Stimulated activated CD4-positive, alpha-beta T cell treated with anti-CD3 and anti-CD28 coated beads, Interleukin-12 subunit alpha, Interleukin-12 subunit beta, amount 100 ng/mL, for 48 hours (primary cell): ENCODE measurements at regions not wholly inside any gene's neighbourhood (a gene's known extent, or its start where the extent isn't known, plus 50 kb on each side); places are given as distances from the start of the nearest gene placed in this dataset.
"Not testable (repeated sequence)": the region's sequence is repeated elsewhere in the genome, so short reads cannot be mapped to it uniquely, and the experiment has no call there.

ENCODE experiments used
- DNase-seq, 3 donors: peaks; one replicate each; pipeline ENCODE4 v3.0.0-alpha.2; 2020; ENCODE audit warnings: low read depth in 2 of 3, low spot score in 1 of 3

DNA sequence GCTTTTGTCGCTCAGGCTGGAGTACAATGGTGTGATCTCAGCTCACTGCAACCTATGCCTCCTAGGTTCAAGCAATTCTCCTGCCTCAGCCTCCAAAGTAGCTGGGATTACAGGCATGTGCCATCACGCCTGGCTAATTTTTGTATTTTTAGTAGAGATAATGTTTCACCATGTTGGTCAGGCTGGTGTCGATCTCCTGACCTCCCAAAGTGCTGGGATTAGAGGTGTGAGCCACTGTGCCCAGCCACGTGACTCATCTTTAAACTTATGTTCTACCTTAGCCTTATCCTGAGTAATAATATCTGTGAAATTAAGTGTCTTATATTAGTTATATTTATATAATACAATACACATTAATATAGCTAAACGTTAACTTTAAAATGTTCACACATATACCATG, 101.2 kb upstream of the CADM1 start:
- DNase-seq, result not testable (repeated sequence)

DNA sequence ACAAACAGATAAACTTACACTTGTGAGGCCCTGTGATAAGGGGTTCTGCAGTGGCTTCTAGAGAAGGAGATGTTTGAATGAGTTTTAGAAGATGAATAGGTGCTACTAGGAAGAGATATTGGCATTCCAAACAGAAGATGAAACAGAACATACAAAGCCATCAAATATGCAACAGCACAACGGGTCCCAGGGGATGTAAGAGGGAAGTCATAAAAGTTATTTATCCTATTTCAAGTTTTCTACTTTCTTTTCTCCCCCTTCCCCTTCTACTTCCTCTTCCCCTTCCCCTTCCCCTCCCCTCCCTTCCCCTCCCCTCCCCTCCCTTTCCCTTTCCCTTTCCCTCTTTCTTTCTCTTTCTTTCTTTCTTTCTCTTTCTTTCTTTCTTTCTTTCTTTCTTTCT, 94.9 kb upstream of the CADM1 start:
- no peak for DNase-seq

GRCh38 chr11:115598257-115598901, 94.2 kb upstream of the CADM1 start:
- DNase-seq, result no peak

DNA sequence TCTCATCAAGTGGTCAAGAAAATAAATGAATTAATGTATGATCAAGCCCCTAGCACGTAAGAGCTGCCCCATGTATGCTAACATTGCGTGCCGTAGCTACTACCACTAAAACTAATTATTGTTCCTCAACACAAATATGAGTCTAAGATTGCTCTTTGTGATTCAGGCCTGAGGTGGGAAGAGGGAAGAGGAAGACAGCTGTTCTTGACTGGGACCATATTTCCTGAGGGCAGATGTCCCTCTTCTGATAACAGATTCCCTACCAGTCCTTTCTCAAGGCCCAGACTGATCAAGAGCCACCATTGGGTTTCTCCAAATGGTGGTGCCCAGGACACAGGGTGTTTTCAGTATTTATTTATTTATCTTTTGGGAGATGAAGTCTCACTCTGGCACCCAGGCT, 87.2 kb upstream of the CADM1 start:
- DNase-seq, result no peak

DNA sequence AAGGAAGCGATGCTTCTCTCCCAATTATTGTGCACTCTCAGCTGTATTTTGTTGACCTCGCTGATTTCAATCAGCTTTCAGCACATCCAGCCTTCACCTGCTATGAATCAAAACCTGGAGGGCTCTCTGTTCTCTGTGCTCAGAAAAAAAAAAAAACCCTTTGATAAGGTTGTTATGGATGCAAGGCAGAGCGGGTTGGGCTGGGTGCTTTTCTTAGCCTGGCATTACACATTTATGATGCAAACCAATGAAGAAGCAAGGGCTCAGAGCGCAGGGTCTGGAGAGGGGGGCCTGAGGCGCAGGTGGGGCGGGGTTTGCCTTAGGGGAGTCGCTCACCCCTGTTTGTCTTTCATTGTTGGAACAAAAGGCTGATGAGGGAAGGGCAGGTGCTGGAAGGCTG, 86.0 kb upstream of the CADM1 start:
- DNase-seq, result no peak

DNA sequence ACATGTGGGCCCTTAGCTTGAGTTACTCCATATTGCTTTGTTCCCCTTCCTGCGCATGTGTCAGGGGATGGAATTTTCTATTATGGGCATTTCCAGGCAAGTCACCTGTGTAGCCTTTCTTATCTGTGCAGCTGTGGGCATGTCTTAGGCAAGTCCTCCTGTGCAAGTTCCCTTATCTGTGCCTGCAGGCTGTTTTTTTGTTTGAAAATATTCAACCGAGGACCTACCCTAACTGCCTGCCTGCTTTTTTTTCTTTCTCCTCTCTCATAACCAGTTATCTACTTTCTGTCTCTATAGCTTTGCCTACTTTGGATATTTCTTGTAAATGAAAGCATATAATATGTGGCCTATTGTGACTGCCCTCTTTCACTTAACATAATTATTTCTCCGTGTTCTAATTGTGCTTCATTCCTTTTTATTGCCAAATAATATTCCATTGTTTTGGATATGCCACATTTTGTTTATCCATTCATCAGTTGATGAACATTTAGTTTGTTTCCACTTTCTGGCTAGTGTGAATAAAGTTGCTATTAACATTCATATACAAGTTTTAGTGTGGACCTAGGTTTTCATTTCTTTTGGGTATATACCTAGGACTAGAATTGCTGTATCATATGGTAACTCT, 83.6 kb upstream of the CADM1 start:
- no peak for DNase-seq

GRCh38 chr11:115585361-115586024, 81.3 kb upstream of the CADM1 start:
- no peak for DNase-seq

GRCh38 chr11:115581871-115582639, 77.8 kb upstream of the CADM1 start:
- DNase-seq, result no peak

GRCh38 chr11:115580927-115581680, 76.9 kb upstream of the CADM1 start:
- no peak for DNase-seq

- no peak for DNase-seq
These were observed 76.2 kb upstream of the CADM1 start for GRCh38 chr11:115580416-115580815.

DNA sequence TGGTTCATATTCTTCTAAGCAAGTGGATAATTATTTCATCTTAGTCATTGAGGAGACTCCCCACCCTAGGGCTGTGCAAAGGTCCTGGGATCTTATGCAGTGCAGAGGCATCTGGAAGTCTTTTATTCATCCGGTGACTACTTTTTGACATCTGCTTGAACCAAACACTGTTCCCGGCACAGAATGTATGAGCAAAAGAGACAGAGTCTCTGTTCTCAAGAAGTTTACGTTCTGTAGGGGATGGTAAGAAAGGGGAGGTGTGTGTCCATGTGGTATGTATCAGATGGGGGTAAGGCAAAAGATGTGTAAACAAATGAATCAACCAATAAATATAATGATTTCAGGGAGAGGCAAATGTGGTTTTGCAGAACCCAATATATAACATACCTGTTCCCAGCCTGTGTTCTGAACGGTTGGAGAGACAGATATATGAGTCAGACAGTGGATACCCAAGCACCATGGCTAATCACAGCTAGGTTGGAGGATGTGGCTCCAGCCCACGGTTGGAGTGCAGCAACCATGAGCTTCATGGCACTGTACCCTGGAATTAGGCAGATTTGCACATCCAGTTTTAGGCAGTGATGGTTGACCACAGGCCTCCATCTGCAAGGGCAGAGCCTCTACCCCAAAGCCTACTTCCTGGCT, 75.1 kb upstream of the CADM1 start:
- DNase-seq, result no peak

DNA sequence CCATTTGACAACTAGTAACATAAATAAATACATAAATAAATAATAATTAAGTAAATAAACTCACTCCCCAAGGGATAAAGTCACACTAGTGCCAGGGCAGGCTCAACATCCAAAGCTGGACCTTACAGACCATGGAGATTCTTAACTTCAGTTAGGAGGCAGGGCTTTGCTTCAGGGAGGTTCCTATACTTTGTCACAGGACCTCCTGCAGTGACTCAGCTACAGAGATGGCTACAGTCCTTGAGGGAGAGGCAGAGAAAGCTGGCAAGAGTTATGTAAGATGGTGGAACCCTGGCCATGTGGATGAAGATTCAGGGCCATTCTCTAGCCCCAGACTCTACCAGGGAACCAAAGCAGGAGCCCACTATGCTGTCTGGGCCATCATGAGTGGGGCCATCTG, 74.1 kb upstream of the CADM1 start:
- no peak for DNase-seq

DNA sequence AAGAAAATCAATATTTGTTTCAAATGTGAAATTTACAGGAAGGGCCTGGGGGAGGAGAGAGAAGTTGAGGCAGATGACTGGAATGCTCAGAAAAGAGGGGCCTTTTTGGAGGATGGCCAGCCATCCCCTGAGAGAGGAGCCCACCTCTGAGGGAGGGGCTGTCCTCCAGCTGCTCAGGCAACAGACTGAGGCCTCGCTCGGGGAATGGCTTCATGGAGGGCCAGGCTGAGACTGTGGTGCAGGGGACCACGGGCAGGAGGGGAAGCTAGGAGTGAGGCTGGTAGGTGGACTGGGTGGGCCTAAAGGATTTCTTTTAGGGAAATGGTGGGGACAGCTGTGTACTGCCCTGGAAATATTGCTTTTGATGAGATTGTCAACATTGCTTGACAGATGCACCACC, 73.5 kb upstream of the CADM1 start:
- DNase-seq, result no peak

- DNase-seq, result no peak
These were observed 72.6 kb upstream of the CADM1 start for GRCh38 chr11:115576606-115577380.

DNA sequence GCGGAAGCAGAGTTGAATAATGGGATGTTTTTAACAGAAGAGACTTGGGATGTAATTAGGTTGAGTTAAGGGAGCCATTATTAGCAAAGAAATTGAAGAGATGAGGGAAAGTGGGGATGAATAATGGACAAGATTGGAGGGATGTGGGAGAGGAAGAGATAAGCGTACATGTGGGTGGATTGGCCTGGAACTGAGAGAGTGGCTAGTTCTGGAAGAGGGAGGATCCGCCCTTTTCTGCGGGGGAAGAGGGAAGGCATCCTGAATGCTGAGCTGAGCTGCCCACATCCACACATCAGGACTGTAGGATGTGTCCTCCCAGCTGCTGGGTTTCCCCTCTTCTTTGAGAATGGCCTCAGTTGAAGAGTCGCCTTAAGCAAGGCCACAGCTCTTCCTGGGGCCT, 68.3 kb upstream of the CADM1 start:
- DNase-seq, result no peak

- DNase-seq, result no peak
These were observed 62.1 kb upstream of the CADM1 start for GRCh38 chr11:115566180-115566764.

DNA sequence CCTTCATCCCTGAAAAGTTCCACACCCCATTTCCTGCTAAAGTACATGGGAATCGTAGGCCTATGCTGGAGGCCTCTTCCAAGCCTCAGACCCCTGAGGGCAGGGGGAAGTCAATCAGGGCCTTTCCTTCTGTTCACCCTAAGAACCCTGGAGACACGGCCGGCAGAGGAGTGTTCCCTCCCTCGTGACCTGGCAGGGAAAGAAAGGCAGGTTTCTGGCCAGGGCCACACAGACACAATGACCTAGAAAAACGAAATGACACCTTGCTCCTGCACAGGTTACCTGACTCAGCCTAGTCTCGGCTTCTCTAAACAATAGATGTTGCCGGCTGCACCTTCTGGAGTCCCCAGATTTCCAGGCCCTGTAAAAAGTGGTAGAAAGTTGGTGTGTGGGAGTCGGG, 60.6 kb upstream of the CADM1 start:
- DNase-seq, result no peak

DNA sequence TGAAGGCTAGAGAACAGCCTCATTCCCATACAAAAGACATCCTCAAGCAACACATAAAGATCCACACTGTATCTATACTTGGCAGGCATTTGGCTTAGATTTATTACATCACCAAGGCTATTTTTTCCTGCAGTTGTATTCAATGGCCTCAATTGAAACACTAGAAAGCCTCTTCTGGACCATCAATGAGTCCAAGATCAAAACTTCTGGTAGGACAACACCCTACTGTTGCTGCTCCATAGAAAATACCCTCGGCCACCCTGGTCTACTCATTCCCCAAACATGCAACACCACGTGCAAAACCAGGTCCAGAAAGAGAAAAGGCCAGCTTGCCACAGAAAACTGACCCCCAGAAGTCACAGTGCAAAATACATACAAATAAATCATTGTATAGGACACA, 56.9 kb upstream of the CADM1 start:
- no peak for DNase-seq

DNA sequence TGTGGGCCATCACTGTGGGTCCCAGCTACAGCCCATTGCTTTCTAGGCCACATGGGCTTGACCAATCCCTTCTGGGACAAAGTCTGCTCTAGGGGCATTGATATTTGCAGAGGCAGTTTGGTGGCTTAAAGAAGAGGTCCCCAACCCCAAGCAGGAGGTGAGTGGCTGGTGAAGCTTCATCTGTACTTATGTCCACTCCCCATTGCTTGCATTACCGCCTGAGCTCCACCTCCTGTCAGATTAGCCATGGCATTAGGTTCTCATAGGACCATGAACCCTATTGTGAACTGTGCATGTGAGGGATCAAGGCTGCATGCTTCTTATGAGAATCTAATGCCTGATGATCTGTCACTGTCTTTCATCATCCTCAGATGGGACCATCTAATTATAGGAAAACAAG, 54.4 kb upstream of the CADM1 start:
- DNase-seq, result no peak

DNA sequence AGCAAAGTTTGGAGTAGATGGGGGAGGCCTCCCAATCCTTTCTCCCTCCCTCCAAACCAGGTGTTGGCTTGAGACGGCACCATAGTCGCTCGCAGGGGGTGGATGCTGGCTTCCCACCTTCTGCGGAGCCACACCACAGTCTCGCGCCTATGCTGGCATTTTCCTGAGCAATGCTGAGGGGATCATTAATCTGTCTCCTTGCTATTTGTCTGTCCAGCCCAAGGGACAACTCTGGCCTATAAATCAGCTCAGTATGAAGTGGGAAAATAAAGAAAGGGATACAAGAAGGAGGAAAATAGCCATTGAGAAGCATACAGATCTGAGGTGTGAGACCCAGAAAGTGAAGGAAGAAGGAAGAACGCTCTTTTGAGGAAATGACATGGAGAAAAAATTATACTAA, 53.5 kb upstream of the CADM1 start:
- no peak for DNase-seq
